NAMALWA (cell line): ENCODE measurements at regions not wholly inside any gene's neighbourhood (a gene's known extent, or its start where the extent isn't known, plus 50 kb on each side); places are given as distances from the start of the nearest gene placed in this dataset.
A peak's percentile ranks its signal among the peaks of the same experiment; 100 is the strongest.

Experiments used
- DNase-seq: peaks from one replicate; pipeline ENCODE4 v3.0.0-alpha.2; 2015; ENCODE audit warnings: low spot score

DNA sequence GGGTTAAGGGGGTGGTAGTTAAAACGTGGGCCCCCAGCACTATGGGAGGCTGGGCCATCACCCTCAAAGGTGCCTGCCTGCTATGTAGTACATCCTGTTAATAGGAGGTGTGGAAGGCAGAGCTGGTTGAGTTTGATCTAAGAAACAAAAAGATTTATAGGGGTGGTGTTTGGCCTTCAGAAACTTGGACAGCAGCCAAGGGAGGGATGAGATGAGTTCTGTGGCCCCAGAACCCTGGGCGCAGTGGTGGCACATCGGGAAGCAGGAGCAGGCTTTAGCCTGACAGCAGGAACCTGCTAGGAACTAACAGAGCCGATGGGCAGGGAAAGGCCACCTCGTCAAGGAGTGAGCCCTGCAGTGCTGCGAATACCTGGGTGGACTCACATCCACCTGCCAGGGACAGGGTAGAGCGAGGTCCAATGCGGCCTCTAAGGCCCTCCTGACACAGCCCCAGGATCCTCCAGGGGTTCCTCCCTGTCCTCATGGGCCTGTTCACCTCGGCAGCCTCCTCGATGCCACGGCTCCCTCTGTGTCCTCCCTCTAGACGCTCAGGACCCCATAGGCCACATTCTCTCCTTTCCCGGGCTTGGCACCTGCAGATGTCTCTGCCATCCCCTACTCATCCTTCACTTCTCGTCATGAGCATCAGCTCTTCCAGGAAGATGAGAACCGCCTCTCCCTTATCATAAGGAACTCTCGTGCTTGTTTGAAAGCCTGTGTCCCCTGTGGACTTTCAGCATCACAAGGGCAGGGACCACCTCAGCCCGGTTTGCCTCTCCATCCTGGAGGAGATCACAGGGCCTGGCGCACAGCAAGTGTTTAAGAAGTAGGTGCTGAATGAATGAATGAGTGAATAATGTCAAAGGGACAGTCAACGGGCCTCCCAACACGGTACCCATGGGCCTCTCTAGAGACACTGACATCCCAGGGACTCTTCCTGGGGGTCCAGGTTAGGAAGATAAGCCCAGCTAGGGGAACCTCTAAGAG, 103.5 kb upstream of the TNRC6C start:
- no peak for DNase-seq

DNA sequence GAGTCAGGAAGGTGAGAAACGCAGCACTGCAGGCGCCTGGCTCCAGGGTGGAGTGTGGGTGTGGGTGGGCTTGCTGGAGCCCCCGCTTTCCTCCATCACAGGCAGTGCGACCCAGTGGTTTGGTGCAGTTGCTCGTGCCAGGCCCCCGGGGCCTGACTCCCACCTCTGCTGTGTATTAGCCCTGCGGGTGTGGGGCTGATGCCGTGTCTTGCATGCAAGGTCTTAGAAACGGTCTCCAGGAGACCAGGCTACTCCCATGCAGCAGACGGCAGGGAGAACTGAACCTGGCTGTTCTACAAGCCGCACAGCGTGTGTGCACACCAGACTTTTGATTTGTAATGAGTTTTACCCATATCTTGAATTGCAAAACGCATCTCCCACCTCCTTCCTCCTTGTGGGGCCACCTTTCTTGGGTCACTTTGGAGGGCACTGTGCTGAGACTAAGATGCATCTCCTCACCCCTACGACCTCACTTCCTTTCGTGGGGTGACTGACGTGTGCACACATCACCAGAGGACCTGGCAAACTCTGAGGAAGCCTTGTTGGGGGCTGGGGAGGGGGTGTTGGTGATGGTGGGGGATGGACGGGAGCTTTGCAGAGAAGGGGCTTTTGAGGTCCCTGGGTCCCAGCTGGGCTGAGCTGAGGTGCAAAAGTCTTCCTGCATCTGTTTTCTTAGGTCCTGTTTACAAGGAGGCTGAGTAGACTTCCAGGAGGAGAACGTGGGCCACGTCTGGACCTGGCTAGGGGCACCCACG, 101.8 kb upstream of the TNRC6C start:
- DNase-seq = no peak

GRCh38 chr17:77857306-77857555, 101.3 kb upstream of the TNRC6C start:
- DNase-seq = no peak

DNA sequence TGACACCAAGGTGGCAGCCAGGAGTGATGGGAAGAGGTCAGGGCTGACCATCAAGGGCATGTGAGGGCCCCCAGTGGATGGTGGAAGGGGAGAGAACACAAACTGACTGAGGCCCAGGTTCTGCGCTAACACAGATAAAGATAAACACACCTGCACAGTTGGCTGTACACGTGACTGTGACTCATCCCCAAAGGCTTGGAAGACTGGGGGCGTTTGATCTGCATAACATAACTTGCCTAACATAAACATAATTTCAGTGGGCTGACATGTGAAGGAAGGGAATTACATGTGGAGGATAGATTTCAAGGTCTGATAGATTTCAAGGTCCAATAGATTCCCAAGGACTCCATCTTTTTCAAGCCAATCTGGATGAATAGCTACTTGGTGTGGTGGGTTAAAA, 100.9 kb upstream of the TNRC6C start:
- no peak for DNase-seq

- no peak for DNase-seq
These were observed 100.0 kb upstream of the TNRC6C start for GRCh38 chr17:77858291-77859034.

DNA sequence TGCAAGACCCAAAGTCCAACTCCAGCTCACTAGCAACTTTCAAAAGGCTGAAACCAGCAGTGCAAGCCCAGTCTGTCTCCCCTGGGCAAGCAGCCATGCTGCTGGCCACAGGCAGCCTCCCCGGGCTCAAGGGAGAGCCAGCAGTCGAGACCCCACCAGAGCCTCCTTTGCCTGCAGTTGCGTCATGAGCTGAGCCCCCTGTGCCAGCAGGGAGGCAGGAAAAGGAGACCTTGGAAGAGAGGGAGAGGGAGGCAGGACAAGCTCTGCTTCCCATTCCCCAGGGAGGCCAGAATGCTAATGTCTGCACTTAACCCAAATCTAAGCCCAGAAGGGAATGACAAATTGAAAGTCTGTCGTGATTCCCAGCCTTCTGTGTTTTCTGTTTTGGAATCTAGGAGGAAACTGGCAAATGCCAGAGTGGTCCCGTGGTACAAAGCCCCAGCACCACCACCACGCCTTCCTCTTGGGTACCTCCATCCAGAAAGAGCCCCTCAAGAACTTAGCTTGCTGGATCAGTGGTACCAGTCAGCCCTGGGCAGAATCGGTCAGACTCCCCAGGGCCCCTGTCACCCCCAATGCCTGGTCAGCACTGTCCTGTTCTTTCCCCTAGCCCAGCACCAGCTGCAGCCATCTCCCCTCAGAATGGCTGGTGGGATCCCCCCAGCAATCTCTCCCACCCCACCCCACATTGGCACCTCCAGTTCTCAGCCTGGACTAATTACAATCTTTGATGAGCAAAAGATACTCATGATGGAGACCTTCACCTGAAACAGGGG, 99.3 kb upstream of the TNRC6C start:
- DNase-seq = no peak

GRCh38 chr17:77861133-77861695, 97.3 kb upstream of the TNRC6C start:
- no peak for DNase-seq

GRCh38 chr17:77861981-77862645, 96.4 kb upstream of the TNRC6C start:
- DNase-seq = no peak

DNA sequence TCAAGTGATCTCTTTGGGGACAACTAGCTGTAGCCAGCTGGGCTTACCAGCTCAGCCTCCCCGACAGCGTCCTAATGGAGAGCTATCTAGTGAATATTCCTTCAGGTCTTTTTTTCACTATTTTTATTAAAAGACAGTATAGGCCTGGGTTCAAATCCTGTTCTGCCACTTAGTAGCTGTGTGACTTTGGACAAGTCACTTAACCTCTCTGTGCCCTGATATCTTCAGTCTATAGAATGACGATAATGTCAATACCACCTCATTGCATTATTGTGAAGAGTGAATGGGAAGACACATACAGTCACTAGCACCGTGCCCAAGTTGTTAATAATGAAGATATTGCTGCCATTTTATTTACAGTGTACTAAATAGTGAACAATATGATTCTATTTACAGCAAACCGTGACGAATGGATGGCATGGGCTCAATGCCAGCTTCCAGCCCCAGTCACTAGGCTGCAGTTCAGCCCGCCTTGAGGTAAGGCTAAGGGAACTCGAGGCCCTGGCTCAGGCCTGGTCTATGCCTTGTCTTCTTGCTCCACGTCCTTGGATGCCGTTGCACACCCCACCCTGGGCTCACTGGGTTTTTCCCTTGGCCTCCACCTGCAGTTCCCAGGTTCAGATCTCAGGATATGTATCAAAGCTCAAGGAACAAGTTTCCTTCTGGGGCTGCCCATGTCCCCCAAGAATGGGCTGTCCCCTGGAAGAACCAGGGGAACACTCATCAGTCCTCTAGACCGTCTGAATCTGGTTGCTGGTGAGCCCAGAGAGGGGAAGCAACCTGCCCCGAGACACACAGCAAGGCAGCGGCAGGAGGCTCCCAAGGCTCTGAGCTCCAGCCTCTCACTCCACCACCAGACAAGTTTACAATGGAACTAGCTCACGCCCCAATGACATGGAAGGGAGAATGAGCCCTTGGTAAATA, 95.4 kb upstream of the TNRC6C start:
- no peak for DNase-seq

GRCh38 chr17:77863814-77864161, 94.7 kb upstream of the TNRC6C start:
- no peak for DNase-seq

GRCh38 chr17:77864234-77865111, 94.0 kb upstream of the TNRC6C start:
- DNase-seq = no peak

GRCh38 chr17:77865112-77865611, 93.3 kb upstream of the TNRC6C start:
- no peak for DNase-seq

- DNase-seq = no peak
These were observed 92.8 kb upstream of the TNRC6C start for GRCh38 chr17:77865716-77866115.

GRCh38 chr17:77867308-77867781, 91.2 kb upstream of the TNRC6C start:
- DNase-seq = no peak

- no peak for DNase-seq
These were observed 90.4 kb upstream of the TNRC6C start for GRCh38 chr17:77867976-77868713.

GRCh38 chr17:77869041-77869599, 89.4 kb upstream of the TNRC6C start:
- no peak for DNase-seq

GRCh38 chr17:77869665-77870132, 88.8 kb upstream of the TNRC6C start:
- DNase-seq = peak; percentile 89
